Endothelial cell of umbilical vein (primary cell): ENCODE measurements at regions not wholly inside any gene's neighbourhood (a gene's known extent, or its start where the extent isn't known, plus 50 kb on each side); places are given as distances from the start of the nearest gene placed in this dataset.

Experiments
- BruUV-seq: library from RNA; stranded (reverse); fragments of 400-500 nt; replicated peaks from 2 replicates; lab custom pipeline; 2021; lab: Mats Ljungman, UMichigan
- CTCF ChIA-PET: fragments of 300-600, 350-600 bp; sonication (Branson Sonifier 250); formaldehyde crosslinking; loops from one replicate; lab custom pipeline; 2021; ENCODE audit warnings: antibody characterized with exemption, inconsistent platforms; lab: Charles Lee
- POLR2A ChIA-PET: fragments of 300-600, 350-600 bp; sonication (Branson Sonifier 250); formaldehyde crosslinking; loops from one replicate; lab custom pipeline; 2021; ENCODE audit warnings: antibody characterized with exemption, inconsistent platforms; lab: Charles Lee
- DNase-seq: peaks from one replicate; pipeline ENCODE4 v3.0.0-alpha.2; 2011; ENCODE audit warnings: low read depth, low spot score
- FAIRE-seq: peaks from 2 replicates; lab custom pipeline; 2011; peaks lifted over from hg19 to GRCh38; lab: Jason Lieb, UNC
- H2AFZ ChIP-seq: 2 replicates; pipeline ENCODE4 v1.6.0; 2012; ENCODE audit warnings: low read depth, low read length, control low read depth, inconsistent platforms
- H3K27ac ChIP-seq: 2 replicates; pipeline ENCODE4 v1.5.1; 2011; ENCODE audit warnings: low read depth, mild to moderate bottlenecking, control low read depth, low read length, moderate library complexity; ENCODE audit not compliant: insufficient read depth
- H3K27me3 ChIP-seq, 2 experiments: 2 replicates each; pipeline versions ENCODE4 v1.6.0 to v1.6.1; 2011; ENCODE audit warnings: low read length in 2 of 2, mixed read lengths in 1 of 2; ENCODE audit not compliant: control insufficient read depth in 2 of 2, insufficient read depth in 2 of 2
- H3K36me3 ChIP-seq, 2 experiments: 2 replicates in 1 of 2; 3 replicates in 1 of 2; pipeline ENCODE4 v1.5.1; 2011; ENCODE audit warnings: low read length in 2 of 2, mild to moderate bottlenecking in 1 of 2, moderate library complexity in 1 of 2; ENCODE audit not compliant: control insufficient read depth in 2 of 2, insufficient read depth in 2 of 2; ENCODE audit errors: extremely low read depth in 1 of 2
- H3K4me1 ChIP-seq: 3 replicates; pipeline ENCODE4 v1.5.1; 2011; ENCODE audit warnings: mild to moderate bottlenecking, low read length; ENCODE audit not compliant: control insufficient read depth, insufficient read depth; ENCODE audit errors: extremely low read depth
- H3K4me2 ChIP-seq: 2 replicates; pipeline ENCODE4 v1.6.1; 2011; ENCODE audit warnings: low read length, control low read depth, mixed read lengths; ENCODE audit not compliant: insufficient read depth
- H3K4me3 ChIP-seq, 3 experiments: fragments of 200-600 bp in 1 of 3; sonication (generic), shearing (Covaris generic) in 1 of 3; replicated peaks in 1 of 3; 2 replicates each; pipeline ENCODE4 v1.5.1; 2011 to 2016; ENCODE audit warnings: control low read depth in 3 of 3, low read length in 3 of 3, mild to moderate bottlenecking in 2 of 3, inconsistent platforms in 1 of 3, low read depth in 1 of 3, moderate library complexity in 1 of 3; ENCODE audit not compliant: insufficient read depth in 1 of 3
- H3K79me2 ChIP-seq: 2 replicates; pipeline ENCODE4 v1.6.0; 2012; ENCODE audit warnings: low read length, inconsistent platforms; ENCODE audit not compliant: control insufficient read depth, insufficient read depth
- H3K9ac ChIP-seq: replicated peaks from 2 replicates; pipeline ENCODE3; 2011; ENCODE audit warnings: low read length, control low read depth; ENCODE audit not compliant: insufficient read depth; ENCODE audit errors: extremely low read depth
- H3K9me1 ChIP-seq: replicated peaks from 3 replicates; pipeline ENCODE4 v1.6.0; 2011; ENCODE audit warnings: mild to moderate bottlenecking, low read length; ENCODE audit not compliant: control insufficient read depth, insufficient read depth; ENCODE audit errors: extremely low read depth
- H3K9me3 ChIP-seq: replicated peaks from 2 replicates; pipeline ENCODE4 v1.5.1; 2012; ENCODE audit warnings: low read length, inconsistent platforms; ENCODE audit not compliant: control insufficient read depth, insufficient read depth
- H4K20me1 ChIP-seq: replicated peaks from 2 replicates; pipeline ENCODE3; 2011; ENCODE audit warnings: mild to moderate bottlenecking, low read length; ENCODE audit not compliant: control insufficient read depth, insufficient read depth; ENCODE audit errors: extremely low read depth
- CTCF ChIP-seq, 2 donors: IDR thresholded peaks; 1 replicate in 1 of 2; 2 replicates in 1 of 2; pipeline ENCODE4 v1.5.1; 2011; ENCODE audit warnings: low read length in 2 of 2, mild to moderate bottlenecking in 2 of 2, moderate library complexity in 2 of 2, control low read depth in 1 of 2, inconsistent platforms in 1 of 2, low read depth in 1 of 2; ENCODE audit not compliant: insufficient read depth in 1 of 2; ENCODE audit errors: extremely low read depth in 1 of 2
- EZH2 ChIP-seq: IDR thresholded peaks from 2 replicates; pipeline ENCODE4 v1.6.1; 2012; ENCODE audit warnings: borderline replicate concordance, low read depth, mild to moderate bottlenecking, moderate library complexity, low read length, inconsistent platforms; ENCODE audit not compliant: severe bottlenecking
- FOS ChIP-seq: IDR thresholded peaks from 2 replicates; pipeline ENCODE4 v1.6.1; 2011; ENCODE audit warnings: mild to moderate bottlenecking, low read length, moderate library complexity, borderline replicate concordance; ENCODE audit not compliant: insufficient read depth
- GATA2 ChIP-seq: IDR thresholded peaks from 2 replicates; pipeline ENCODE4 v1.7.0; 2011; ENCODE audit warnings: low read depth, mild to moderate bottlenecking, moderate library complexity, mixed read lengths, low read length; ENCODE audit not compliant: insufficient read length, insufficient read depth
- JUN ChIP-seq: IDR thresholded peaks from 2 replicates; pipeline ENCODE4 v1.6.1; 2011; ENCODE audit warnings: borderline replicate concordance, low read depth; ENCODE audit not compliant: insufficient read length, insufficient read depth
- MAX ChIP-seq: IDR thresholded peaks from 2 replicates; pipeline ENCODE4 v1.6.1; 2011; ENCODE audit not compliant: insufficient read depth, insufficient read length
- MYC ChIP-seq: IDR thresholded peaks from one replicate; pipeline ENCODE4 v1.6.1; 2011; ENCODE audit warnings: mild to moderate bottlenecking, low read depth, low read length
- POLR2A ChIP-seq: IDR thresholded peaks from 2 replicates; pipeline ENCODE4 v1.6.1; 2012; ENCODE audit warnings: low read depth, mild to moderate bottlenecking, control low read depth, low read length
- POLR2AphosphoS5 ChIP-seq: IDR thresholded peaks from 2 replicates; pipeline ENCODE4 v1.6.1; 2012; ENCODE audit warnings: low read depth, mild to moderate bottlenecking, control low read depth, low read length, moderate library complexity; ENCODE audit not compliant: insufficient read depth
- dilution Hi-C: fragments of 300-500 bp; cut with MboI; formaldehyde crosslinking; loops from one replicate; pipeline ENCODE4 v1.15.0; 2019; ENCODE audit warnings: low sequenced_read_pairs; ENCODE audit not compliant: extremely low pct_ligation_motif_present
- intact Hi-C: fragments of 100-400 bp; cut with micrococcal nuclease; formaldehyde crosslinking; loops from one replicate; pipeline ENCODE4 v1.10.0; 2022

GRCh38 chr7:153247926-153248325 lies 488.4 kb downstream of the ACTR3B start:
- dilution Hi-C loops: no loop called here
- Histone ChIP-seq H3K9me1 (no peaks in the 10 kb centered on the region), H2AFZ (no peak overlapping the region), H4K20me1 (no peaks in the 10 kb centered on the region), H3K27ac (no peak overlapping the region), H3K36me3 (no peaks in the 10 kb centered on the region), H3K4me2 (no peak overlapping the region), H3K79me2 (no peaks in the 10 kb centered on the region), H3K4me1 (no peaks in the 10 kb centered on the region), H3K27me3 (no peaks in the 10 kb centered on the region), H3K9me3 (peaks cover 8% of the 10 kb centered on the region), H3K4me3 (no peak overlapping the region), H3K9ac (no peak overlapping the region)
- POLR2A ChIA-PET: no interaction called here
- no peak for FAIRE-seq
- no TSS peak for BruUV-seq
- intact Hi-C loops: no loop called here
- CTCF ChIA-PET: no interaction called here
- no peak for DNase-seq
- TF ChIP-seq FOS (no peak), MYC (no peak), GATA2 (no peak), CTCF (IDR thresholded peaks at IDR 0.05; ENCODE audit: extremely low read depth in 1 of 2, insufficient read depth in 1 of 2, low read depth in 1 of 2, low read length in 2 of 2) (no peak), POLR2A (no peak), MAX (no peak), EZH2 (no peak), JUN (no peak), POLR2AphosphoS5 (no peak)
